Endothelial cell of umbilical vein (primary cell): ENCODE measurements at regions not wholly inside any gene's neighbourhood (a gene's known extent, or its start where the extent isn't known, plus 50 kb on each side); places are given as distances from the start of the nearest gene placed in this dataset.

Experiments used
- BruUV-seq: library from RNA; stranded (reverse); fragments of 400-500 nt; replicated peaks from 2 replicates; lab custom pipeline; 2021; lab: Mats Ljungman, UMichigan
- CTCF ChIA-PET: fragments of 300-600, 350-600 bp; sonication (Branson Sonifier 250); formaldehyde crosslinking; loops from one replicate; lab custom pipeline; 2021; ENCODE audit warnings: antibody characterized with exemption, inconsistent platforms; lab: Charles Lee
- POLR2A ChIA-PET: fragments of 300-600, 350-600 bp; sonication (Branson Sonifier 250); formaldehyde crosslinking; loops from one replicate; lab custom pipeline; 2021; ENCODE audit warnings: antibody characterized with exemption, inconsistent platforms; lab: Charles Lee
- DNase-seq: peaks from one replicate; pipeline ENCODE4 v3.0.0-alpha.2; 2011; ENCODE audit warnings: low read depth, low spot score
- FAIRE-seq: peaks from 2 replicates; lab custom pipeline; 2011; peaks lifted over from hg19 to GRCh38; lab: Jason Lieb, UNC
- H2AFZ ChIP-seq: 2 replicates; pipeline ENCODE4 v1.6.0; 2012; ENCODE audit warnings: low read depth, low read length, control low read depth, inconsistent platforms
- H3K27ac ChIP-seq: 2 replicates; pipeline ENCODE4 v1.5.1; 2011; ENCODE audit warnings: low read depth, mild to moderate bottlenecking, control low read depth, low read length, moderate library complexity; ENCODE audit not compliant: insufficient read depth
- H3K27me3 ChIP-seq, 2 experiments: 2 replicates each; pipeline versions ENCODE4 v1.6.0 to v1.6.1; 2011; ENCODE audit warnings: low read length in 2 of 2, mixed read lengths in 1 of 2; ENCODE audit not compliant: control insufficient read depth in 2 of 2, insufficient read depth in 2 of 2
- H3K36me3 ChIP-seq, 2 experiments: 2 replicates in 1 of 2; 3 replicates in 1 of 2; pipeline ENCODE4 v1.5.1; 2011; ENCODE audit warnings: low read length in 2 of 2, mild to moderate bottlenecking in 1 of 2, moderate library complexity in 1 of 2; ENCODE audit not compliant: control insufficient read depth in 2 of 2, insufficient read depth in 2 of 2; ENCODE audit errors: extremely low read depth in 1 of 2
- H3K4me1 ChIP-seq: 3 replicates; pipeline ENCODE4 v1.5.1; 2011; ENCODE audit warnings: mild to moderate bottlenecking, low read length; ENCODE audit not compliant: control insufficient read depth, insufficient read depth; ENCODE audit errors: extremely low read depth
- H3K4me2 ChIP-seq: 2 replicates; pipeline ENCODE4 v1.6.1; 2011; ENCODE audit warnings: low read length, control low read depth, mixed read lengths; ENCODE audit not compliant: insufficient read depth
- H3K4me3 ChIP-seq, 3 experiments: fragments of 200-600 bp in 1 of 3; sonication (generic), shearing (Covaris generic) in 1 of 3; replicated peaks in 1 of 3; 2 replicates each; pipeline ENCODE4 v1.5.1; 2011 to 2016; ENCODE audit warnings: control low read depth in 3 of 3, low read length in 3 of 3, mild to moderate bottlenecking in 2 of 3, inconsistent platforms in 1 of 3, low read depth in 1 of 3, moderate library complexity in 1 of 3; ENCODE audit not compliant: insufficient read depth in 1 of 3
- H3K79me2 ChIP-seq: 2 replicates; pipeline ENCODE4 v1.6.0; 2012; ENCODE audit warnings: low read length, inconsistent platforms; ENCODE audit not compliant: control insufficient read depth, insufficient read depth
- H3K9ac ChIP-seq: replicated peaks from 2 replicates; pipeline ENCODE3; 2011; ENCODE audit warnings: low read length, control low read depth; ENCODE audit not compliant: insufficient read depth; ENCODE audit errors: extremely low read depth
- H3K9me1 ChIP-seq: replicated peaks from 3 replicates; pipeline ENCODE4 v1.6.0; 2011; ENCODE audit warnings: mild to moderate bottlenecking, low read length; ENCODE audit not compliant: control insufficient read depth, insufficient read depth; ENCODE audit errors: extremely low read depth
- H3K9me3 ChIP-seq: replicated peaks from 2 replicates; pipeline ENCODE4 v1.5.1; 2012; ENCODE audit warnings: low read length, inconsistent platforms; ENCODE audit not compliant: control insufficient read depth, insufficient read depth
- H4K20me1 ChIP-seq: replicated peaks from 2 replicates; pipeline ENCODE3; 2011; ENCODE audit warnings: mild to moderate bottlenecking, low read length; ENCODE audit not compliant: control insufficient read depth, insufficient read depth; ENCODE audit errors: extremely low read depth
- EZH2 ChIP-seq: IDR thresholded peaks from 2 replicates; pipeline ENCODE4 v1.6.1; 2012; ENCODE audit warnings: borderline replicate concordance, low read depth, mild to moderate bottlenecking, moderate library complexity, low read length, inconsistent platforms; ENCODE audit not compliant: severe bottlenecking
- FOS ChIP-seq: IDR thresholded peaks from 2 replicates; pipeline ENCODE4 v1.6.1; 2011; ENCODE audit warnings: mild to moderate bottlenecking, low read length, moderate library complexity, borderline replicate concordance; ENCODE audit not compliant: insufficient read depth
- GATA2 ChIP-seq: IDR thresholded peaks from 2 replicates; pipeline ENCODE4 v1.7.0; 2011; ENCODE audit warnings: low read depth, mild to moderate bottlenecking, moderate library complexity, mixed read lengths, low read length; ENCODE audit not compliant: insufficient read length, insufficient read depth
- JUN ChIP-seq: IDR thresholded peaks from 2 replicates; pipeline ENCODE4 v1.6.1; 2011; ENCODE audit warnings: borderline replicate concordance, low read depth; ENCODE audit not compliant: insufficient read length, insufficient read depth
- MYC ChIP-seq: IDR thresholded peaks from one replicate; pipeline ENCODE4 v1.6.1; 2011; ENCODE audit warnings: mild to moderate bottlenecking, low read depth, low read length
- POLR2A ChIP-seq: IDR thresholded peaks from 2 replicates; pipeline ENCODE4 v1.6.1; 2012; ENCODE audit warnings: low read depth, mild to moderate bottlenecking, control low read depth, low read length
- POLR2AphosphoS5 ChIP-seq: IDR thresholded peaks from 2 replicates; pipeline ENCODE4 v1.6.1; 2012; ENCODE audit warnings: low read depth, mild to moderate bottlenecking, control low read depth, low read length, moderate library complexity; ENCODE audit not compliant: insufficient read depth
- dilution Hi-C: fragments of 300-500 bp; cut with MboI; formaldehyde crosslinking; loops from one replicate; pipeline ENCODE4 v1.15.0; 2019; ENCODE audit warnings: low sequenced_read_pairs; ENCODE audit not compliant: extremely low pct_ligation_motif_present
- intact Hi-C: fragments of 100-400 bp; cut with micrococcal nuclease; formaldehyde crosslinking; loops from one replicate; pipeline ENCODE4 v1.10.0; 2022
- TF ChIP-seq, protein P1 (sequence below), 2 donors: IDR thresholded peaks; 1 replicate in 1 of 2; 2 replicates in 1 of 2; pipeline ENCODE4 v1.5.1; 2011; ENCODE audit warnings: low read length in 2 of 2, mild to moderate bottlenecking in 2 of 2, moderate library complexity in 2 of 2, control low read depth in 1 of 2, inconsistent platforms in 1 of 2, low read depth in 1 of 2; ENCODE audit not compliant: insufficient read depth in 1 of 2; ENCODE audit errors: extremely low read depth in 1 of 2
- TF ChIP-seq, protein P2 (sequence below): IDR thresholded peaks from 2 replicates; pipeline ENCODE4 v1.6.1; 2011; ENCODE audit not compliant: insufficient read depth, insufficient read length

DNA sequence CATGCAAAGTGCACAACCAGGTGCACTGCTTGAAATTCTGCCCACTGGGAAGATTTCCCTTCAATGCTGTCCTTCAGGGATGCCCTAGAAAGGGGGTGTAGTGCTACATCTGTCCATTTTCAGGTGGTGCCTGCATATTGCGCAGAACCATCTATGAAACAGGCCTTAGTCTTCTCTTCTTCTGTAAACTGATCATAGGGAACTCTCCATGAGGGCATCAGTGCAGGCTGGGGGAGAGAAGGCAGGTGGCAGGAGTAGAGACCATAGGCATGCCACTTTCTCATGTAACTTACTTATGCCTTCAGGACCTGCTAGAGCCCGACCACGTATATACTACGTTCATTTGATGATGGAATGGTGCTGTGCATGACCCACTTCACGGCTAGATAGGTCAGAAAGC is 912.1 kb downstream of the SLC4A3 start:
- no peak overlapping the region for H3K4me2 ChIP-seq
- no TSS peak for BruUV-seq
- H3K9ac ChIP-seq: no peak overlapping the region
- no peaks in the 10 kb centered on the region for H3K4me1 ChIP-seq
- no peaks in the 10 kb centered on the region for H3K36me3 ChIP-seq
- no peak overlapping the region for H2AFZ ChIP-seq
- H3K9me1 ChIP-seq: no peaks in the 10 kb centered on the region
- CTCF ChIA-PET: no interaction called here
- dilution Hi-C loops (no loop called here), intact Hi-C loops (no loop called here)
- no peak overlapping the region for H3K4me3 ChIP-seq
- no peak overlapping the region for H3K27ac ChIP-seq
- H3K27me3 ChIP-seq: no peaks in the 10 kb centered on the region
- POLR2A ChIA-PET: no interaction called here
- no peaks in the 10 kb centered on the region for H3K9me3 ChIP-seq
- TF ChIP-seq JUN (no peak), GATA2 (no peak), POLR2A (no peak), EZH2 (no peak), POLR2AphosphoS5 (no peak), FOS (no peak), MYC (no peak)
- TF ChIP-seq, protein P1, sequence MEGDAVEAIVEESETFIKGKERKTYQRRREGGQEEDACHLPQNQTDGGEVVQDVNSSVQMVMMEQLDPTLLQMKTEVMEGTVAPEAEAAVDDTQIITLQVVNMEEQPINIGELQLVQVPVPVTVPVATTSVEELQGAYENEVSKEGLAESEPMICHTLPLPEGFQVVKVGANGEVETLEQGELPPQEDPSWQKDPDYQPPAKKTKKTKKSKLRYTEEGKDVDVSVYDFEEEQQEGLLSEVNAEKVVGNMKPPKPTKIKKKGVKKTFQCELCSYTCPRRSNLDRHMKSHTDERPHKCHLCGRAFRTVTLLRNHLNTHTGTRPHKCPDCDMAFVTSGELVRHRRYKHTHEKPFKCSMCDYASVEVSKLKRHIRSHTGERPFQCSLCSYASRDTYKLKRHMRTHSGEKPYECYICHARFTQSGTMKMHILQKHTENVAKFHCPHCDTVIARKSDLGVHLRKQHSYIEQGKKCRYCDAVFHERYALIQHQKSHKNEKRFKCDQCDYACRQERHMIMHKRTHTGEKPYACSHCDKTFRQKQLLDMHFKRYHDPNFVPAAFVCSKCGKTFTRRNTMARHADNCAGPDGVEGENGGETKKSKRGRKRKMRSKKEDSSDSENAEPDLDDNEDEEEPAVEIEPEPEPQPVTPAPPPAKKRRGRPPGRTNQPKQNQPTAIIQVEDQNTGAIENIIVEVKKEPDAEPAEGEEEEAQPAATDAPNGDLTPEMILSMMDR (IDR thresholded peaks at IDR 0.05; ENCODE audit: extremely low read depth in 1 of 2, insufficient read depth in 1 of 2, low read depth in 1 of 2, low read length in 2 of 2): no peak
- TF ChIP-seq, protein P2, sequence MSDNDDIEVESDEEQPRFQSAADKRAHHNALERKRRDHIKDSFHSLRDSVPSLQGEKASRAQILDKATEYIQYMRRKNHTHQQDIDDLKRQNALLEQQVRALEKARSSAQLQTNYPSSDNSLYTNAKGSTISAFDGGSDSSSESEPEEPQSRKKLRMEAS: no peak
- no peaks in the 10 kb centered on the region for H3K79me2 ChIP-seq
- FAIRE-seq (no peak), DNase-seq (no peak)
- H4K20me1 ChIP-seq: no peaks in the 10 kb centered on the region
